ENCODE measurements at regions not wholly inside any gene's neighbourhood (a gene's known extent, or its start where the extent isn't known, plus 50 kb on each side); places are given as distances from the start of the nearest gene placed in this dataset.

- no peak overlapping the region for H3K9ac ChIP-seq (ENCODE audit: low read length)
- no peaks in the 10 kb centered on the region for H3K9me3 ChIP-seq (ENCODE audit: control insufficient read depth, insufficient read depth, low read depth, low read length)
- H3K36me3 ChIP-seq (ENCODE audit: control insufficient read depth, insufficient read depth, low read length): no peaks in the 10 kb centered on the region
- H3K4me1 ChIP-seq (ENCODE audit: control insufficient read depth, insufficient read depth, low read length): peaks cover 4% of the 10 kb centered on the region
- no peaks in the 10 kb centered on the region for H3K27me3 ChIP-seq (ENCODE audit: control insufficient read depth, insufficient read depth, low read length)
- no peak overlapping the region for H3K27ac ChIP-seq (ENCODE audit: low read depth, low read length)
- H3K4me3 ChIP-seq (ENCODE audit: low read depth, low read length): no peak overlapping the region
These were observed 661.6 kb downstream of the QKI start for GRCh38 chr6:164075981-164076615.

- Histone ChIP-seq H3K9ac (ENCODE audit: low read length) (no peak overlapping the region), H3K4me1 (ENCODE audit: control insufficient read depth, insufficient read depth, low read length) (peaks cover 4% of the 10 kb centered on the region; the same call in 1 of the 2 replicates), H3K27me3 (ENCODE audit: control insufficient read depth, insufficient read depth, low read length) (no peaks in the 10 kb centered on the region), H3K27ac (ENCODE audit: low read depth, low read length) (no peak overlapping the region), H3K4me3 (ENCODE audit: low read depth, low read length) (no peak overlapping the region), H3K9me3 (ENCODE audit: control insufficient read depth, insufficient read depth, low read depth, low read length) (no peaks in the 10 kb centered on the region), H3K36me3 (ENCODE audit: control insufficient read depth, insufficient read depth, low read length) (no peaks in the 10 kb centered on the region)
These were observed 657.7 kb downstream of the QKI start for GRCh38 chr6:164072240-164072666.

GRCh38 chr6:164069350-164069990 lies 655.0 kb downstream of the QKI start:
- Histone ChIP-seq H3K27ac (ENCODE audit: low read depth, low read length) (no peak overlapping the region), H3K9ac (ENCODE audit: low read length) (no peak overlapping the region), H3K4me3 (ENCODE audit: low read depth, low read length) (no peak overlapping the region), H3K9me3 (ENCODE audit: control insufficient read depth, insufficient read depth, low read depth, low read length) (no peaks in the 10 kb centered on the region), H3K27me3 (ENCODE audit: control insufficient read depth, insufficient read depth, low read length) (no peaks in the 10 kb centered on the region), H3K4me1 (ENCODE audit: control insufficient read depth, insufficient read depth, low read length) (no peaks in the 10 kb centered on the region), H3K36me3 (ENCODE audit: control insufficient read depth, insufficient read depth, low read length) (no peaks in the 10 kb centered on the region)

GRCh38 chr6:164068527-164068926 lies 654.0 kb downstream of the QKI start:
- Histone ChIP-seq H3K36me3 (ENCODE audit: control insufficient read depth, insufficient read depth, low read length) (no peaks in the 10 kb centered on the region), H3K4me1 (ENCODE audit: control insufficient read depth, insufficient read depth, low read length) (no peaks in the 10 kb centered on the region), H3K9me3 (ENCODE audit: control insufficient read depth, insufficient read depth, low read depth, low read length) (no peaks in the 10 kb centered on the region), H3K27ac (ENCODE audit: low read depth, low read length) (no peak overlapping the region), H3K27me3 (ENCODE audit: control insufficient read depth, insufficient read depth, low read length) (no peaks in the 10 kb centered on the region), H3K4me3 (ENCODE audit: low read depth, low read length) (no peak overlapping the region), H3K9ac (ENCODE audit: low read length) (no peak overlapping the region)

- Histone ChIP-seq H3K27ac (ENCODE audit: low read depth, low read length) (no peak overlapping the region), H3K9me3 (ENCODE audit: control insufficient read depth, insufficient read depth, low read depth, low read length) (no peaks in the 10 kb centered on the region)
These were observed 652.2 kb downstream of the QKI start for GRCh38 chr6:164066766-164067165.

GRCh38 chr6:164066335-164066734 lies 651.8 kb downstream of the QKI start:
- Histone ChIP-seq H3K36me3 (ENCODE audit: control insufficient read depth, insufficient read depth, low read length) (no peaks in the 10 kb centered on the region), H3K4me1 (ENCODE audit: control insufficient read depth, insufficient read depth, low read length) (no peaks in the 10 kb centered on the region), H3K27ac (ENCODE audit: low read depth, low read length) (no peak overlapping the region), H3K9me3 (ENCODE audit: control insufficient read depth, insufficient read depth, low read depth, low read length) (no peaks in the 10 kb centered on the region), H3K27me3 (ENCODE audit: control insufficient read depth, insufficient read depth, low read length) (no peaks in the 10 kb centered on the region), H3K4me3 (ENCODE audit: low read depth, low read length) (no peak overlapping the region), H3K9ac (ENCODE audit: low read length) (no peak overlapping the region)

More at GRCh38 chr6:164066766-164067165, 652.2 kb downstream of the QKI start:
- no peak overlapping the region for H3K4me3 ChIP-seq (ENCODE audit: low read depth, low read length)
- H3K4me1 ChIP-seq (ENCODE audit: control insufficient read depth, insufficient read depth, low read length): no peaks in the 10 kb centered on the region
- H3K9ac ChIP-seq (ENCODE audit: low read length): no peak overlapping the region
- H3K27me3 ChIP-seq (ENCODE audit: control insufficient read depth, insufficient read depth, low read length): no peaks in the 10 kb centered on the region
- H3K36me3 ChIP-seq (ENCODE audit: control insufficient read depth, insufficient read depth, low read length): no peaks in the 10 kb centered on the region

GRCh38 chr6:164063346-164063745 lies 648.8 kb downstream of the QKI start:
- H3K27ac ChIP-seq (ENCODE audit: low read depth, low read length): no peak overlapping the region
- no peaks in the 10 kb centered on the region for H3K36me3 ChIP-seq (ENCODE audit: control insufficient read depth, insufficient read depth, low read length)
- no peaks in the 10 kb centered on the region for H3K9me3 ChIP-seq (ENCODE audit: control insufficient read depth, insufficient read depth, low read depth, low read length)
- H3K4me1 ChIP-seq (ENCODE audit: control insufficient read depth, insufficient read depth, low read length): no peaks in the 10 kb centered on the region
- no peaks in the 10 kb centered on the region for H3K27me3 ChIP-seq (ENCODE audit: control insufficient read depth, insufficient read depth, low read length)
- no peak overlapping the region for H3K9ac ChIP-seq (ENCODE audit: low read length)
- no peak overlapping the region for H3K4me3 ChIP-seq (ENCODE audit: low read depth, low read length)

- H3K27ac ChIP-seq (ENCODE audit: low read depth, low read length): no peak overlapping the region
- H3K36me3 ChIP-seq (ENCODE audit: control insufficient read depth, insufficient read depth, low read length): no peaks in the 10 kb centered on the region
- H3K9me3 ChIP-seq (ENCODE audit: control insufficient read depth, insufficient read depth, low read depth, low read length): no peaks in the 10 kb centered on the region
- H3K9ac ChIP-seq (ENCODE audit: low read length): no peak overlapping the region
- H3K27me3 ChIP-seq (ENCODE audit: control insufficient read depth, insufficient read depth, low read length): no peaks in the 10 kb centered on the region
- H3K4me3 ChIP-seq (ENCODE audit: low read depth, low read length): no peak overlapping the region
- no peaks in the 10 kb centered on the region for H3K4me1 ChIP-seq (ENCODE audit: control insufficient read depth, insufficient read depth, low read length)
These were observed 648.4 kb downstream of the QKI start for GRCh38 chr6:164062872-164063271.

GRCh38 chr6:164057876-164058275 lies 643.4 kb downstream of the QKI start:
- Histone ChIP-seq H3K27me3 (ENCODE audit: control insufficient read depth, insufficient read depth, low read length) (no peaks in the 10 kb centered on the region), H3K9me3 (ENCODE audit: control insufficient read depth, insufficient read depth, low read depth, low read length) (peaks cover 7% of the 10 kb centered on the region), H3K4me1 (ENCODE audit: control insufficient read depth, insufficient read depth, low read length) (no peaks in the 10 kb centered on the region)

GRCh38 chr6:164051427-164051826 lies 636.9 kb downstream of the QKI start:
- H3K9ac ChIP-seq (ENCODE audit: low read length): no peak overlapping the region
- no peaks in the 10 kb centered on the region; the same call in 1 of the 2 replicates for H3K9me3 ChIP-seq (ENCODE audit: control insufficient read depth, insufficient read depth, low read depth, low read length)
- H3K27ac ChIP-seq (ENCODE audit: low read depth, low read length): no peak overlapping the region
- no peaks in the 10 kb centered on the region for H3K4me1 ChIP-seq (ENCODE audit: control insufficient read depth, insufficient read depth, low read length)
- no peaks in the 10 kb centered on the region for H3K27me3 ChIP-seq (ENCODE audit: control insufficient read depth, insufficient read depth, low read length)
- no peaks in the 10 kb centered on the region for H3K36me3 ChIP-seq (ENCODE audit: control insufficient read depth, insufficient read depth, low read length)
- no peak overlapping the region for H3K4me3 ChIP-seq (ENCODE audit: low read depth, low read length)

More at GRCh38 chr6:164057876-164058275, 643.4 kb downstream of the QKI start:
- H3K4me3 ChIP-seq (ENCODE audit: low read depth, low read length): no peak overlapping the region
- no peak overlapping the region for H3K27ac ChIP-seq (ENCODE audit: low read depth, low read length)
- H3K36me3 ChIP-seq (ENCODE audit: control insufficient read depth, insufficient read depth, low read length): no peaks in the 10 kb centered on the region
- no peak overlapping the region for H3K9ac ChIP-seq (ENCODE audit: low read length)

- Histone ChIP-seq H3K9me3 (ENCODE audit: control insufficient read depth, insufficient read depth, low read depth, low read length) (no peaks in the 10 kb centered on the region), H3K9ac (ENCODE audit: low read length) (no peak overlapping the region), H3K36me3 (ENCODE audit: control insufficient read depth, insufficient read depth, low read length) (no peaks in the 10 kb centered on the region), H3K27me3 (ENCODE audit: control insufficient read depth, insufficient read depth, low read length) (no peaks in the 10 kb centered on the region), H3K4me1 (ENCODE audit: control insufficient read depth, insufficient read depth, low read length) (no peaks in the 10 kb centered on the region), H3K27ac (ENCODE audit: low read depth, low read length) (no peak overlapping the region), H3K4me3 (ENCODE audit: low read depth, low read length) (no peak overlapping the region)
These were observed 635.0 kb downstream of the QKI start for GRCh38 chr6:164049517-164049988.
